Left cardiac atrium (tissue), 4 donors: ENCODE measurements at regions not wholly inside any gene's neighbourhood (a gene's known extent, or its start where the extent isn't known, plus 50 kb on each side); places are given as distances from the start of the nearest gene placed in this dataset.

ENCODE experiments used
- ATAC-seq, 2 donors: fragments of 200-7000 bp; cut with Tn5 transposase; one replicate each; pipeline ENCODE4 v1.9.1; 2020; ENCODE audit warnings: mild to moderate bottlenecking in 2 of 2, moderate library complexity in 2 of 2
- DNase-seq: peaks from one replicate; pipeline ENCODE4 v3.0.0-alpha.2; 2020
- intact Hi-C, 2 donors: fragments of 100-400 bp; cut with DNase I; formaldehyde crosslinking; loops; one replicate each; pipeline versions ENCODE4 v1.14.1 to v1.15.1; 2022 to 2023
- donor health status: DM: no; HTN: yes; CAD: no.
- donor health status: DM: no; HTN: yes; CAD: no; lungs with severe emphysema.
- donor health status: DM: yes; HTN: yes; CAD: no.
- donor health status: Dilated cardiomyopathy.

- intact Hi-C loops = no loop called here
- ATAC-seq (no peak), DNase-seq (no peak)
These were observed 73.7 kb downstream of the MINAR2 start for GRCh38 chr5:129821477-129822131.

- intact Hi-C loops = no loop called here
- DNase-seq (no peak), ATAC-seq (no peak)
These were observed 74.0 kb upstream of the CHSY3 start for GRCh38 chr5:129830288-129830687.

- no peak for DNase-seq
- ATAC-seq = no peak
- intact Hi-C loops = no loop called here
These were observed 67.9 kb upstream of the CHSY3 start for GRCh38 chr5:129836321-129836720.

- DNase-seq = no peak
- intact Hi-C loops = no loop called here
- no peak for ATAC-seq
These were observed 59.5 kb upstream of the CHSY3 start for GRCh38 chr5:129844764-129845163.

GRCh38 chr5:129852747-129853352, 51.4 kb upstream of the CHSY3 start:
- intact Hi-C loops = loop anchor here (2.0 to 5.0 kb wide), 2 partner anchors 81 to 82 kb away; no protein-coding TSS in a partner anchor
- DNase-seq = peak; percentile 82
- ATAC-seq = peak; percentile 78 to 88

GRCh38 chr5:129853588-129853987, 50.7 kb upstream of the CHSY3 start:
- ATAC-seq = no peak
- no peak for DNase-seq
- intact Hi-C loops = loop anchor here (2.0 to 5.0 kb wide), 2 partner anchors 81 to 83 kb away; no protein-coding TSS in a partner anchor
